ENCODE measurements at regions not wholly inside any gene's neighbourhood (a gene's known extent, or its start where the extent isn't known, plus 50 kb on each side); places are given as distances from the start of the nearest gene placed in this dataset.

DNA sequence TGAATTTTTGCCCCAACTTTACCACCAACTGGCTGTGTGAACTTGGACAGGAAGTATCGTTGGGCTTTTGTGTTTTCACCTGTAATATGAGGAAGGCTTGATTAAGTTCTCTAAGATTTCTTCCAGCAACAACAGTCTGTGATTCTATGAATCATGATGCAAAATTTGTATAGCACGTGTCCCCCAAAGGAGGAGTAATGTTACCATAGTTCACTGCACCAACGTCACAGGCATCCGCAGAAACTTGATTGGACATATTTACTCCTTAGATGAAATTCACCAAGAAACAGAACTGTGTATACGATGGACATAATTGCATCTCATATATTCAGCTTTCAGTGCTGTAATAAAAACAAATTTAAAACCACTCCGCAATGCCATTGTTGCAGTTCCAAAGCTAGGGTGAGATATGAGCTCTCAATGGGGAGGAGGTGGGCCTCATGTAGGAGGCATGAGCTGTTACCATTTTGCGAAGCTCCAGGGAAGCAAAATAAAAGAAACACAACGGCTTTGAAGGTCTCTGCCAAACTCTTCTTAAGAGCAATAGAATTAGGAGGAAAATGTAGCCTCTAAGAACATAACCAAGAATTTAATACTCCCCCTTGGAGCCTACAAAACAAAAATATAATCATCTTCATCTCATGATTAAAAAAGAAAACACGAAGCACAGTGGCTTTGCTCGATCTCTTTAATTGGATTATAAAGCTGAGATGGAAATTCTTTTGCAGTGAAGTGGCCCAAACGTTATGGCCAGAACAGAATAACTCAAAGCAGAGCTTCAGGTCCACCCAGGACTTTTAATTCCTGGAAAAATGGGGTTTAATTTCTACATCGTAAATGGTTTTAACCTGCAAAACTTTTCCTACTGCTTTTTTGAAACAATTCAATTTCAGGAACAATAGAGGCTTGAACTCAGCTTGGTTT lies 80.7 kb downstream of the CHST2 start:
- no peak for DNase-seq (ENCODE audit: low read depth)
- Histone ChIP-seq H3K4me3 (ENCODE audit: low read depth, low read length) (no peak overlapping the region), H3K27me3 (ENCODE audit: control insufficient read depth, insufficient read depth, low read length) (no peaks in the 10 kb centered on the region), H3K36me3 (ENCODE audit: control insufficient read depth, insufficient read depth, low read length) (no peaks in the 10 kb centered on the region)
- no peak for FAIRE-seq
- TF ChIP-seq, protein P1, sequence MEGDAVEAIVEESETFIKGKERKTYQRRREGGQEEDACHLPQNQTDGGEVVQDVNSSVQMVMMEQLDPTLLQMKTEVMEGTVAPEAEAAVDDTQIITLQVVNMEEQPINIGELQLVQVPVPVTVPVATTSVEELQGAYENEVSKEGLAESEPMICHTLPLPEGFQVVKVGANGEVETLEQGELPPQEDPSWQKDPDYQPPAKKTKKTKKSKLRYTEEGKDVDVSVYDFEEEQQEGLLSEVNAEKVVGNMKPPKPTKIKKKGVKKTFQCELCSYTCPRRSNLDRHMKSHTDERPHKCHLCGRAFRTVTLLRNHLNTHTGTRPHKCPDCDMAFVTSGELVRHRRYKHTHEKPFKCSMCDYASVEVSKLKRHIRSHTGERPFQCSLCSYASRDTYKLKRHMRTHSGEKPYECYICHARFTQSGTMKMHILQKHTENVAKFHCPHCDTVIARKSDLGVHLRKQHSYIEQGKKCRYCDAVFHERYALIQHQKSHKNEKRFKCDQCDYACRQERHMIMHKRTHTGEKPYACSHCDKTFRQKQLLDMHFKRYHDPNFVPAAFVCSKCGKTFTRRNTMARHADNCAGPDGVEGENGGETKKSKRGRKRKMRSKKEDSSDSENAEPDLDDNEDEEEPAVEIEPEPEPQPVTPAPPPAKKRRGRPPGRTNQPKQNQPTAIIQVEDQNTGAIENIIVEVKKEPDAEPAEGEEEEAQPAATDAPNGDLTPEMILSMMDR (IDR thresholded peaks at IDR 0.05; ENCODE audit: insufficient read depth, low read length, severe bottlenecking): no peak

- TF ChIP-seq, protein P1 (IDR thresholded peaks at IDR 0.05; ENCODE audit: insufficient read depth, low read length, severe bottlenecking): no peak
- H3K36me3 ChIP-seq (ENCODE audit: control insufficient read depth, insufficient read depth, low read length): no peaks in the 10 kb centered on the region
- H3K27me3 ChIP-seq (ENCODE audit: control insufficient read depth, insufficient read depth, low read length): no peaks in the 10 kb centered on the region
- DNase-seq (ENCODE audit: low read depth): no peak
- H3K4me3 ChIP-seq (ENCODE audit: low read depth, low read length): no peak overlapping the region
- no peak for FAIRE-seq
Measured at GRCh38 chr3:143201045-143201444, 81.5 kb downstream of the CHST2 start.

DNA sequence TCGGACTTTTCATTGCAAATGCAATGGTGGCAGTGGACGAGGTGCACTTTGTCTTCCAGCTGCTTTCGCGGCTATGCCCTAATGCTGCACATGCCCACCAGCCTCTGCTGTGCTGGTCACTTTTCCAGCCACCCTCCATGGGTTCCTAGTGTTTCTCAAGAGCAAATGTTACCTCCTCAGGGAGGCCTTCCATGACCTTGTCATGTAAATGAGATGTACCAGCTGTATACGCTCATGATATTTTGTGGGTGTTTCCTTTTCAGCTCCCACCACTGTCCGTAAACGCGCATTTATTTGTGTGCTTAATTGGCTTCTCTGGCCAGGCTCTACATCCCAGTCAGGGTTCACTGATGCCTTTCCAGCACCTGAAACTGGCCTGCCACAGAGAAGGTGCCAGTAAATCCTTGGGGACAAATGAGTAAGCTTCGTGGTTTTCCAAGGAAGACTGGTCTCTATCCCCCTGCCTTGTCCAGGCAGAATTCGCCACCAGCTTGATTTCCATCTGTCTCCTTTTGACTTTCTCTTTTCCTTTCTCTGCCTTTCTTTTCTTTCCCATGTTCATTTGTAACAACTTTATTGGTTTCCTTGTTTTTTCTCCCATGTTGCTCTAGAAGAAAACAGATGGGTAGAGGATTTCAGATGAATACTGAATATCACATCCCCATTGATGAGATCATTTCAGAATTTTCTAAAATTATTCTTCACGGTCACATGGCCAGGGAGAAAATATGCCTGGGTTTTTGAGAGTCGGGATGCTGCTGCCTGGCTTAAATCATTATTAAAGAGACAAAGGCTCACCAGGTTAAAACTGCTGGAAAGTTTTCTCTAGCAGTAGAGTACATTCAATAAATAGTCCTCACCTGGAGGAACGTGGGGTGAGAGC lies 82.5 kb downstream of the CHST2 start:
- DNase-seq (ENCODE audit: low read depth) (no peak), FAIRE-seq (no peak)
- TF ChIP-seq, protein P1 (IDR thresholded peaks at IDR 0.05; ENCODE audit: insufficient read depth, low read length, severe bottlenecking): no peak
- Histone ChIP-seq H3K4me3 (ENCODE audit: low read depth, low read length) (no peak overlapping the region), H3K27me3 (ENCODE audit: control insufficient read depth, insufficient read depth, low read length) (no peaks in the 10 kb centered on the region), H3K36me3 (ENCODE audit: control insufficient read depth, insufficient read depth, low read length) (no peaks in the 10 kb centered on the region)

GRCh38 chr3:143203142-143203541 lies 83.6 kb downstream of the CHST2 start:
- TF ChIP-seq, protein P1 (IDR thresholded peaks at IDR 0.05; ENCODE audit: insufficient read depth, low read length, severe bottlenecking): no peak
- Histone ChIP-seq H3K27me3 (ENCODE audit: control insufficient read depth, insufficient read depth, low read length) (no peaks in the 10 kb centered on the region), H3K4me3 (ENCODE audit: low read depth, low read length) (no peak overlapping the region), H3K36me3 (ENCODE audit: control insufficient read depth, insufficient read depth, low read length) (no peaks in the 10 kb centered on the region)
- no peak for DNase-seq (ENCODE audit: low read depth)
- FAIRE-seq: no peak

GRCh38 chr3:143203848-143204247 lies 84.3 kb downstream of the CHST2 start:
- FAIRE-seq: no peak
- no peaks in the 10 kb centered on the region for H3K36me3 ChIP-seq (ENCODE audit: control insufficient read depth, insufficient read depth, low read length)
- TF ChIP-seq, protein P1 (IDR thresholded peaks at IDR 0.05; ENCODE audit: insufficient read depth, low read length, severe bottlenecking): no peak
- peak; percentile 69 for DNase-seq (ENCODE audit: low read depth)
- no peak overlapping the region for H3K4me3 ChIP-seq (ENCODE audit: low read depth, low read length)
- H3K27me3 ChIP-seq (ENCODE audit: control insufficient read depth, insufficient read depth, low read length): no peaks in the 10 kb centered on the region

All from bronchial epithelial cell (primary cell).